GM21360 (cell line): ENCODE measurements at regions not wholly inside any gene's neighbourhood (a gene's known extent, or its start where the extent isn't known, plus 50 kb on each side); places are given as distances from the start of the nearest gene placed in this dataset.
"Not testable (repeated sequence)": the region's sequence is repeated elsewhere in the genome, so short reads cannot be mapped to it uniquely, and the experiment has no call there.

Source experiments
- ATAC-seq: cut with Tn5 transposase; IDR thresholded peaks from one replicate; pipeline ENCODE4 v1.9.1; 2021; ENCODE audit warnings: mild to moderate bottlenecking, moderate library complexity; ENCODE audit not compliant: unreplicated experiment

DNA sequence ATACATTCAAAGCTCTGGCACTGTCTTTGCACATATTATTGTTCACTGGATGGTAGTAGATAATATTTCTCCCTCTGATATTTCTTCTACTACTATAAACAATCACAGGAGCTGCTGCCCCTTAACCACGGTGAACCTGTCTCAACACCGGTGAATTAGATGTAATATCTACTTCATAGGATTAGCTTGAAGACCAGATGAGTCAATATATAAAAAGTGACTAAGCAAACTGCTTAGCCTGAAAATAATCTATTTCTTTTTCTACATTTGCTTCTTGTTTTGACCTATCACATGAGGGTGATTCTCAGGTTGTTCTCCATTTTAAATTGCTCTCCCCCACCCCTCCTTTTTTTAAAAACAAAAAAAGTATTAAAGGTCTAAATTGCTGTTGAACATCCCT lies 645.5 kb downstream of the ANKRD50 start:
- ATAC-seq, result no peak

DNA sequence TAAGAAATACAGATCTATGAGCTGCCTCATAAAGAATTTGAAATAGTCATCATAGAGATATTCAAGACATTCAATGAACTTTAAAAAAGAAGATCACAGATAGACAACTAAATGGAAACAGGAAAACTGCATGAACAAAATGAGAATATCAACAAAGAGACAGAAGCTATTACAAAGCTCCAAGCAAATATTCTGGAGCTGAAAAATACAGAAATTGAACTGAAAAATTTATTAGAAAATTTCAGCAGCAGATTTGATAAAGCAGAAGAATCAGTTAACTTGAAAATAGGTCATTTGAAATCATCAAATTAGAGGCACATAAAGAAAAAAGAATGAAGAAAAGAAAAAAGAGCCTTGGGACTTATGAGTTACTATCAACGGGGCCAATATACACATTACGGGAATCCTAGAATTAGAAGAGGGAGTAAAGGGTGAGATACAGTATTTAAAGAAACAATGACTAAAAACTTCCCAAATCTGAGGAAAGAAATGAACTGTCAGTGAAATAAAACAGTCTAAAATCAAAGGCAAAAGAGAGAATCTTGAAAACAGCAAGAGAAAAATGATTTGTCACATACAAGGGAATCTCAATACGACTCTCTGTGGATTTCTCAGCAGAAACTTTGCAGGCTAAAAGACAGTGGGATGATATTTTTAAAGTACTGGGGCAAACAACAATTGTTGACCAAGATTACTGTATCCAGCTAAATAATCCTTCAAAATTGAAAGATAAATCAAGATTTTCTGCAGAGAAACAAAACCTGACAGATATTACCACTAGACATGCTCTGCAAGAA lies 641.6 kb downstream of the ANKRD50 start:
- no peak for ATAC-seq

DNA sequence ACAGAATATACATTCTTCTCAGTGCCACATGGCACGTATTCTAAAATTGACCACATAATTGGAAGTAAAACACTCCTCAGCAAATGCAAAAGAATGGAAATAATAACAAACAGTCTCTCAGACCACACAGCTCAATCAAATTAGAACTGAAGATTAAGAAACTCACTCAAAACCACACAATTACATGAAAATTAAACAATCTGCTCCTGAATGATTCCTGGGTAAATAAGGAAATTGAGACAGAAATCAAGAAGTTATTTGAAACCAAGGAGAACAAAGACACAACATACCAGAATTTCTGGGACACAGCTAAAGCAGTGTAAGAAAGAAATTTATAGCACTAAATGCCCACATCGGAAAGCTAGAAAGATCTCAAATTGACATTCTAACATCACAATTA lies 637.3 kb downstream of the ANKRD50 start:
- ATAC-seq, result not testable (repeated sequence)

DNA sequence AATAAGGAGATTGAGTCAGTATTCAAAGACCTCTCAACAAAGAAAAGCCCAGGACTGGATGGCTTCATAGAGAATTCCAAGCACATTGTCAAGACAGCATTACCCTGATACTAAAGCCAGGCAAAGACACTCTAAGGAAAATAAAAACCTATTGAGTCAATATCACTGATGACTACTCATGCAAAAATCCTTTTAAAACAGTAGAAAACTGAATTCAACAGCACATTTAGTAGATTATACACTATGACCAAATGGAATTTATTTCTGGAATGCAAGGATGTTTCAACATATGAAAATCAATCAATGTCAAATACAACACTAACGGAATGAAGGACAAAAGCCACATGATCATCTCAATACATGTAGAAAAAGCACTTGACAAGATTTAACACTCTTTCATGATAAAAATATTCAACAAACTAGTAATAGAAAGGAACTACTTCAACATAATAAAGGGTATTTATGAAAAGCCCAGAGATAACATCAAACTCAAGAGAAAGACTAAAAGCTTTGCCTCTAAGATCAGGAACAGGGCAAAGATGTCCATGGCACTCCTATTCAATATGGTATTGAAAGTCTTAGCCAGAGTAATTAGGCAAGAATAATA lies 633.3 kb downstream of the ANKRD50 start:
- no peak for ATAC-seq

DNA sequence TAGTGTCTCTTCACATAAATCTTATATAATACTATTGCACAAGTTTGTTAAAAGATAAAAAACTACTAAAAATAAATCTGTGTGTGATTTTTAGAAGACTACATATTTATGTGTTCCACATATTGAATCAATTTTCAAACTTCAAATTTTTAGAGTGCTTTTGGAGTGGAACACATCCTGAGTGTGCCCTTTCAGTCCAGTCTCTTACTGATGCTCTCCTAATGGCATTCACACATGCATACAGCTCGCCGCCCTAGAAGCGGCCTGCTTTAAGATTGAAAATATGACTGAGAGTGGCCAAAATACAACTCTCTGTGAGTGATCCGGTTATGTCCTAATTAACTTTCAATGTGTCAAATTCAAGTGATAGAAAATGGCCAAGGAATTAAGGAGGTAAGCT lies 628.8 kb downstream of the ANKRD50 start:
- no peak for ATAC-seq

DNA sequence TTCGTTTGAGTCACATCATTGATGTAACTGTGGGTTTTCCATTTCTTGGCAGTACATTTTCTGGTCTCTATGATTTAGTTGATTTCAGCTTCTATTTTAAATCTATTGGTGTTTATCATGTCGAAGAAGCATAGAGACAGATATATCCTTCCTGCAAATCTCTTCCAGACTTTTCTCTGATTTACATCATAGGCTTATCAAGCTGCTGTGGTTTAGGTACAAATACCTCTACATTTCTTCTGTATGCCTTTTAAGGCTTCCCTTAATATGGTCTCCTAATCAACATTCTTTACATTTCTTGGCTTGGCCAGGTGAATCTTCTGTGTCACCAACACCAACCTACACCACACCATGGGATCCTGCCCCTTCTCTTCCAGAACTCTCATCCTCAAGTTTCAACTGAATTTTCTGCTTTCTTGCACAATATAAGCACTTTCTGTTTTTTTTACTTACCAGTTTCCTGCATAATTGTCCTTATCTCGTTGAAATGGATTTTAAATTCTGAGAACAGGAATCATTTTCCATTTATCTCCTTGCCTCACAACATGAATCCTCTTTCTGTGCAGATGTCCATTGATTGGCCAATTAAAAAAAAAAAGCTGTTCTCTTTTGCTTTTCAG lies 626.9 kb downstream of the ANKRD50 start:
- ATAC-seq, result no peak

DNA sequence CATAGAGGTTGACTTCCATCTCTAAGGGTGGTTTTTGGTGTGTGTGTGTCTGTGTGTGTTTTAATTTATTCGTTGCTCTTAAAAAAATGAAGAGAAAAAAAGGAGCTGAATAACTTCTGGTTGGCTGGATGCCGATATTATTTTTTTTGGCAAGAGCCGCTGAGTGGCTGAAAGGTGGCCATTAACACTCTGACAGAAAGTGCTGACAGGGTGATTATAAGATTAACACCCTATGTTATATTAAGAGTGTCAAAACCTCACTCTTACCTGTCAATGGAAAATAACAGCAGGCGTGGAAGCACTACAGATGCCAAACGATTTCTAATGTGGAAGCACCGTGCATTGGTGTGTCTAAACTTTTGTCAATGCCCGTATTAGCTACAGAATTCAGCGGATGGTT lies 622.5 kb downstream of the ANKRD50 start:
- ATAC-seq, result no peak

DNA sequence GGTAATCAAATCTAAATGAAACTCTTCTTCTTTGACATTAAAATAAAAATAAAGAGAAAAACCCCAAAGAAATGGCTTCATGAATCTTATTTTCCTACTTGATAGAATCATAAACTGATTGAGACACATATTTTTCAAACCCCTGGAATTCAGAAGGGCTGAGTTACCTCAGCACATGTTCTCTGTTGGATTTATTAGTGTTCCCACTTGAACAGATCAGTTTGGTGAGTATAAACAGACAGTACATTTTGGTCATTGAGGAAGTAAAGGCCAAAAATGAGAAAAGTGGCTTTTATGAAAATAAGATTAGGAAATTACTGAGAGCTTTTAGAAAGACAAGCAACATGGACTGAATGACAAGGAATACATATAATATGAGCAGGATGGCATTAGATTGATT lies 620.4 kb downstream of the ANKRD50 start:
- ATAC-seq, result no peak

DNA sequence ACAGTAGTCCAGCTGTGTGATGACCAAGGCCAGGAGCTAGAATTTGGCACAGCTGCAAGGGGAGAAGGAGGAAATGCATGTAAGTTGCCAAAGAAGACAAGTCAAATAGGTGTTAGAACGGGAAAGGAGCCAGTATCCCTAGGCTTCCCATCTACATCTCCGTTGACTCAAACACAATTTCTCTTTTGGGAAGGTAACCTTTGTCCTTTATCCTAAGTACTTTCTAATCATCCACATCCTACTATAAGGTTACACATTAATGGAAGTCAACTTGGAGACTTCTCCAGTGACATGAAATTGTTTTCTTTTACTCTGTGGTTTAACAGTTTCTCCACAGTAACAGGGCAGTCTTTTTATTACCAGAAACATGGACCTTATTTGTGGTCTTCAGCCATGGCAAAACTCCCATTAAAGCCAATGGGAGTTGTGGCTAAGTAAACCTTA lies 620.0 kb downstream of the ANKRD50 start:
- ATAC-seq, result no peak

DNA sequence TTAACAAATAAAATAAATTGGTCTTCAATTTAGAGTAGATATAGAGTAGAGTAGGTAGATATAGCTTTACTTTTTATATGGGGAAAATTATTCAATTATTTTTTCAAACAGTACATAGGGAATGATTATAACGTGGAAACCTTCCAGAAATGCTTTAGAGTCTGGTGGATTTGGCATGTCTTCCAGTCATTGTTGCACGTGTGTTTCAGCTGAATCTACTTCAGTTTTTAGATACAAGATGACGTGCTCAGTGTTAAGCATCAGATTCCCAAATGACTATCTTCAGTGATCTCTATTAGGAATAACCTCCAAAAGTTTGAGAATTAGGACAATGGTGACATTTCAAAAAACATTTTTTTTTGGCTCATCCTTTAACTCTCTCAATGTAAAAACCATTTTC lies 616.9 kb downstream of the ANKRD50 start:
- no peak for ATAC-seq

DNA sequence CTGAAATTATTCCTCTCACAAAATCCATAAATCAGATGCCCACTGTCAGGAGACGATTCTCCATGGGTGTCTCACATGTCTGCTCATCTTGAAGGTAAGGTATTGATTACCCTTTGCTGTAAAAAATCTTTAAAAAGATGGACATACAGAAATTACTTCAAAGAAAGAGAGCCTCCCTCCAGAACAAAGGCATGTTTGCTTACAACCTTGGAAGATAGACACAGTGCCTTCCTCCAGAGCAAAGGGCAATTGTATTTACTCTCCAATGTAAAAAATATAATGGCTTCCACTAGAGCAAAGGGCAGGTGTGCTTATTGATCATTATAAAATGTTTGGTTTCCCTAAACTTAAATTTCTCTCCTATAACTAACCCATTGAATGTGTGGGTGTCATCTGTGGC lies 616.2 kb downstream of the ANKRD50 start:
- no peak for ATAC-seq

DNA sequence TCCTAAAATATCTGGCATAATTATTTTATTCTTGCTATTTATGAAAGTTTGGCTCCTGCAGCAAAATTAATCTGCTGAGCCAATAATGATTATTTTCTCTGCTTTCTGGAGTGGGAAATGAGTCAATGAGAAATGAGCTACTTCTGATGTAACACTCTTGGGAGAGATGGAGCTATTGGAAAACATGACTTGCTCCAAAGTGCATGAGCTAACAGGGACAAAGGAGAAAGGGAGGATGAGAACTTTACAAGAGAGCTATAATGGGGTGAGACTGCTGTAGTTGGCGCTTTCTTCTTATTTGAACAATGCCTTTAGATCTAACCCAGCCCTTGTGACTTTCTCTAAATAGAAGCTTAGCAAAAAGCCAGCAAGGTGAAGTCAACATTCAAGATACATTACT lies 615.1 kb downstream of the ANKRD50 start:
- ATAC-seq, result no peak

DNA sequence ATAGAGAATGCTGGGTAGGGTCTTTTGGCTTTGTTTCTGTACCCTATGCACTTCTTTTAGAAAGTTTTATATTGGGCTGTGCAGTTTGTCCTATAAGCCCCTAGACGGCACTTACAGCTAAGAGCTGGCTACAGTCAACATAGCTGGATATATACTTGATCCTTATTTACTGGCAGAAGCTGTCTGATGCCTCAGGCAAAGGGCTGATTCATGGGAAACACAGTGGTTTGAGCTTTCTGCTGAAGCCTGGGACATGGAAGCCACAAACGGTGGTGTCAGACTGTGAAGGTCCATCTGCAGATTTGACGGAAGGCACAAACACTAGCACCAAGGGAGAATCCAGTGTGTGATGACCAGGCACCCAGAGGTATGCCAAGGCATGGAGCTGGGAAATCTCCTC lies 608.4 kb downstream of the ANKRD50 start:
- ATAC-seq, result no peak

DNA sequence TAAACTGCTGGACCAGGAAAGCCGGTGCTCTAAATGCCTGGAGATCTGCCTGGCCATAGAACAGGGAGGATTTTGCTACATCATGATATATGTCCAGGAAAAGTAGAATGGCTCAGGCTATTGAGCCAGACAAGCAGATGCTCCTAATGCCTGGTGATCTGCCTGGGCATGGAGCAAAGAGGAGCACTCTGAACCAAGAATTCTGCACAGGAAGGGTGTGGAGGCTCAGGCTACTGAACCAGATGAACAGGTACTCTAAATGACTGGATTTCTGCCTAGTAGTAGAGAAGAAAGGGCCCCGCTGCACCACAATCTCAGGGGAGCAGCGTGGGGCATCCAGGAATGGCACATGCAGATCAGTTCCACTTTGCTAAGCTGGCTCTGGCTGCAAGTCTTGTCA lies 607.9 kb downstream of the ANKRD50 start:
- no peak for ATAC-seq

DNA sequence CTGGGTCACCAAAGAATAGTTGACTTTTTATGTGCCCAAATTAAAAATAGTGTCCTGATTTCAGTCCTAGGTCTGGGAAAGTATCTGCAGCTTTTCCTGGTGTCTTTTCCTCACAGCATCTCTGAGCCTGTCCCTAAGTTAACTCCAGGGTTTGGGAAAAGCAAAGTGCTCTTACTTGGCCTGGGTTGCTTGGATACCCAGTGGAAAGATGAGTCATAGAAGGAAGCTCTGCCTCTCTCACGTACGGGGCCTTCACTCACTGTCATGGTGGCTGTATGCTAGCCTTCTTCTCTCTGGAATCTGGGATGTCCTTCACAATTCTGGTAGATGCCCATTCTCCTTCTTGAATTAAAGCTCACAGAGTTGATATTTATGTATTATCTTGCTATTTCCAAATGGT lies 607.3 kb downstream of the ANKRD50 start:
- no peak for ATAC-seq

DNA sequence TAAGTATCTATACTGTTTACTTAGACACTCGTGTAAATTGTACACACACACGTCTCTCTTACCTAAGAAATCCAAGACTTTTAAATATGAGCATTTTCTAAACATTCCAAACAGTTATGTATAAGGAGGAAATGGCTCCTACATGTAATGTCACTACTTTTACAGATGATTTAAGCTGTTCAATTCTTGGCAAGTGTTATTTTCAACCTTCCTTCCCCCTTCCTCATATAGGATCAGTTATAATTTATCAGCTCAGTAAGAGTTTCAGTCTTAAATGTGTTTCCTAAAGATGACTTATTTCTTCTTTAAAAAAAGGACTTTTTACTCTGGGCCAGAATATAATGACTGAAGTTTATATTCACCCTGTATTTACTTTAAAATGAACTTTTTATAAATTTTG lies 601.1 kb downstream of the ANKRD50 start:
- no peak for ATAC-seq

DNA sequence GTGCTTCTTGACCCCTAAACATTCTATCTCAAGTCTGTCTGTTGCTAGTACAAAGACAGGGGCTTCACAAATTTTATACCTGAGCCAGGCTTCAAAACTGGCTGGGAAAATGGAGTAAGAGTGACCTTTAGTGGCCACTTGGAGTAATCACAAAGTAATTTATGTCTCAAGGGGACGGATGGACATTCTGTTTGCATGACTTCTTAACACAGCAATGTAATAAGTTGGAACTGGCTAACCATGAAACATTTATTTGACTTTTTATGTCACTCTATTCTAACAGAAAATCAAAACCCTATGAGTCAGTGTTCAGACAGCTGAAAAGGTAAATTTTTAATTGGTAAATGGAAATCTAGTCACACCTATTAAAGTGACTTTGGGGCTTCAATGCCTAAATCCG lies 600.6 kb downstream of the ANKRD50 start:
- peak; percentile 52 for ATAC-seq

DNA sequence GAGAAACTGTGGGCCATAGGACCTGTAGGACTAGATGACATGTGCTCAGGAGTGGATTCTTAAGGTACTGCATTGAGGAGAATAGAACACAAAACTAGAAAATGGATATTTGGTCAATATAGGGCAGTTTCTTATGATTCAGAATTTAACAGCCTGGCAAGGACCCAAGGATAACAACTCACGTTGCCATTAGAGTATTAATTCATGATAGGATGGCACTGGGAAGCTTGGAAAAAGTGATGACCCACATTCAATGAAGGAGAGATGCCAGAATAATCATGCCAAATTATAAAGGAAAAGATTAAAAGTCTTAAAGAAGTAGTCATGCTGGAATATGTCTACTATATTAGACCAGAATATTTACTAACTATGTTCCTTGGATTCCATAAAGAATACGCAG lies 594.5 kb downstream of the ANKRD50 start:
- ATAC-seq, result no peak

DNA sequence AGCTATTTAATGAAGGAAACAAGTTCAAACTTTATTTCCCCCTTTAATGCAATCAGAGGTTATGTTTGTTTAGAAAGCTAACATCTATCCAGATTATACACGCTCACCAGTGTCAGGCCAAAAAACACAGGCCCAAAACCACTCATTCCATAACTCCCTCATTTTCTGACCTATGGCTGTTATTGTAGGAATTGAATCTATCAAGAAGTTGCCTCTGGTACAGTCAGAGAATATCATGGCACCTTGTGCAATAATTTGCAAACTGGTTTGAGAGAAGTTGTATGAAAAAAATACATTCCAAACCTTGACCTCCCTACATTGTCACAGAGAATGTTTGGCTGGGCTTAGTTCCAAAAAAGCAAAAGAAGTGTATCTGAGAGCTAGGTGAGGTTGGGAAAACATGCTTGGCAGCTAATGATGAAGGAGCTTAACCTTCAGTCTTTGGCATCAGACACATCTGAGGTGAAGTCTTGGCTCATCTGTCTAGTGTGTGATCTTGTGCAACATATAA lies 591.0 kb downstream of the ANKRD50 start:
- no peak for ATAC-seq

DNA sequence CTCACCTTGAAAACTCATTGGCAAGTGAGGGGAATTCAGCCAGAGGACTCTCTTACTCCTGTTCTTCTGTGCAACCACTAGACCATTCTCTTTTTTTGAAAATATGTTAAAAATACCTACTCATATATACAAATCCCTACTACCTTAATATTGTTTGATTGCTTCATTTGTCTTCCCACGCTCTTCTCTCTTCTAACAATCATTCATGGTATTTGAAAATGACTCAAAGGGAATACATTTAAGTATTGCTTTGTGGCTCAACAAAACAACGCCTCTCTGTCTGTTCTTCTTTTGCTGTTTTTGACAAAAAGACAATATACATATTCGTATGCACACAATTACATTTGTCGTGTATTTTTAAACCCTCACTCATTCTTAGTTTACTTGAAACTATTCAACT lies 589.4 kb downstream of the ANKRD50 start:
- no peak for ATAC-seq

DNA sequence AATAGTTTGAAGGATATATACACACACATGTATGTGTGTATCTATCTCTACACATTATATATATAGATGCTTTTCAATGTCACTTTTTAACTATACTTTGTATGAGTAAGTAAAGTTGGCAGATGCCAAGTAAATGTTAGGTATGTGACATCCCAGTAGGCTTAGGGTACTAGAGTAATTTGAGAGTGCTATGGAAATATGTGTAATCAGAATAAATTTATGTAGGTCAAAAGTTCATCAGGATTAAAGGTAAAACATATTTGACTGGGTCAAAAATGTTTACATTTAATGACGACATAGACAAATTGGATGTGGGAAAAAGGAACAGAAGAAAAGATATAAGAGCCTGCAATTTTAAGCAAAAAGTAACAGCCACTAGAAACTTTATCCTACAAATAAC lies 588.8 kb downstream of the ANKRD50 start:
- no peak for ATAC-seq

DNA sequence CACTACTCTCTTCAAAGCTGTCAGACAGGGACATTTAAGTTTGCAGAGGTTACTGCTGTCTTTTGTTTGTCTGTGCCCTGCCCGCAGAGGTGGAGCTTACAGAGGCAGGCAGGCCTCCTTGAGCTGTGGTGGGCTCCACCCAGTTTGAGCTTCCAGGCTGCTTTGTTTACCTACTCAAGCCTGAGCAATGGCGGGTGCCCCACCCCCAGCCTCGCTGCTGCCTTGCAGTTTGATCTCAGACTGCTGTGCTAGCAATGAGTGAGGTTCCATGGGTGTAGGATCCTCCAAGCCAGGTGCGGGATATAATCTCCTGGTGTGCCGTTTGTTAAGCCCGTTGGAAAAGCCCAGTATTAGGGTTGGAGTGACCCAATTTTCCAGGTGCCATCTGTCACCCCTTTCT lies 581.2 kb downstream of the ANKRD50 start:
- not testable (repeated sequence) for ATAC-seq
